Stimulated activated naive CD8-positive, alpha-beta T cell treated with anti-CD3 and anti-CD28 coated beads, Interleukin-15, Interleukin-2, amounts not matched to agents 100 ng/mL and 50 ng/mL, for 24 hours (primary cell): ENCODE measurements at regions not wholly inside any gene's neighbourhood (a gene's known extent, or its start where the extent isn't known, plus 50 kb on each side); places are given as distances from the start of the nearest gene placed in this dataset.
"Not testable (repeated sequence)": the region's sequence is repeated elsewhere in the genome, so short reads cannot be mapped to it uniquely, and the experiment has no call there.

Source experiments
- H3K27ac Mint-ChIP-seq: one replicate; pipeline ENCODE4 v1.8.0; 2021; ENCODE audit warnings: mild to moderate bottlenecking, mixed read lengths
- H3K27me3 Mint-ChIP-seq: one replicate; pipeline ENCODE4 v1.8.0; 2021; ENCODE audit warnings: mixed read lengths
- H3K36me3 Mint-ChIP-seq: one replicate; pipeline ENCODE4 v1.8.0; 2021; ENCODE audit warnings: low read depth, mixed read lengths
- H3K4me1 Mint-ChIP-seq: one replicate; pipeline ENCODE4 v1.8.0; 2021; ENCODE audit warnings: low read depth, mixed read lengths
- H3K4me3 Mint-ChIP-seq: one replicate; pipeline ENCODE4 v1.8.0; 2021; ENCODE audit warnings: mild to moderate bottlenecking, mixed read lengths
- H3K9me3 Mint-ChIP-seq: one replicate; pipeline ENCODE4 v1.8.0; 2021; ENCODE audit warnings: mixed read lengths

DNA sequence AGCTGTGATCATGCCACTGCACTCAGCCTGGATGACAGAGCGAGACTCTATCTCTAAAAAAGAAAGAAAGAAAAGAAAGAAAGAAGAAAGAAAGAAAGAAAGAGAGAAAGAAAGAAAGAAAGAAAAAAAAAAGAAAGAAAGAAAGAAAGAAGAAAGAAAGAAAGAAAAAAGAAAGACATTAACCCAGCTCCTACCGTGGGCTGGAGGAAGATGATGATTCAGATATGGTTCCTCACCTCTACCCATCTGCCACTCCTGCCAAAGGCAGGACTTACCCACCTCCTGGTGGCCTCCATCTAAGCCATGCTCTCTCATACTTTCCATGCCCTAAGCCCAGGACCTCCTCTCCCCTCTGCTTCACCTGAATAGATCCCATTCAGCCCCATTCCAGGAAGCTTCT, 93.3 kb upstream of the LHX1 start:
- Mint-ChIP-seq H3K4me3 (no peak overlapping the region), H3K36me3 (no peaks in the 10 kb centered on the region), H3K4me1 (peaks cover 19% of the 10 kb centered on the region), H3K9me3 (peaks cover 7% of the 10 kb centered on the region), H3K27ac (peak overlapping the region; percentile 60), H3K27me3 (peaks cover 34% of the 10 kb centered on the region)

- Mint-ChIP-seq H3K27ac (no peak overlapping the region), H3K27me3 (peaks cover 34% of the 10 kb centered on the region), H3K4me1 (peaks cover 24% of the 10 kb centered on the region)
Observed at GRCh38 chr17:36844601-36845000, 92.7 kb upstream of the LHX1 start.

DNA sequence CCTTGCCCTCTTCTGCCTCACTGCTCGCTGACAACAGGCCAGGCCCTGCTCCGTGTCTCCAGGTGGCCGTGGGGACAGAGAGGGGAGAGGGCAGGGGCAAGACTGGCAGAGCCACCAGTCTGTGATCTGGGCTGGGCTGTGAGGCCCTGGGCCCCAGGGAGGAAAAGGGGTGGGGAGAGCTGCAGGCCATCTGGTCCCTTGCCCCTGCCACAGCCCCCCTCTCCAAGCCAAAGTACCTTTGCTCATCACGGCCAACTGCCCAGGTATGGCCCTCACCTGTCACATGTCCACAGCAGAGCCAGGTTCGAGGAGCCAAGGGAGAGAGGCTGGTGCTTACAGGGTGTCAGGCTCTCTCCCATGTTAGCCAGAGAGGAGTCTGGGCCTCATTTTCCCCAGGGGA, 91.4 kb upstream of the LHX1 start:
- no peak overlapping the region for H3K27ac Mint-ChIP-seq
- no peak overlapping the region for H3K4me3 Mint-ChIP-seq
- peaks cover 38% of the 10 kb centered on the region for H3K4me1 Mint-ChIP-seq
- peaks cover 34% of the 10 kb centered on the region for H3K27me3 Mint-ChIP-seq
- peaks cover 4% of the 10 kb centered on the region for H3K9me3 Mint-ChIP-seq
- no peaks in the 10 kb centered on the region for H3K36me3 Mint-ChIP-seq

More at GRCh38 chr17:36844601-36845000, 92.7 kb upstream of the LHX1 start:
- no peaks in the 10 kb centered on the region for H3K36me3 Mint-ChIP-seq
- no peak overlapping the region for H3K4me3 Mint-ChIP-seq
- H3K9me3 Mint-ChIP-seq = peaks cover 7% of the 10 kb centered on the region

GRCh38 chr17:36846410-36847292, 90.6 kb upstream of the LHX1 start:
- no peaks in the 10 kb centered on the region for H3K9me3 Mint-ChIP-seq

GRCh38 chr17:36848008-36848902, 89.0 kb upstream of the LHX1 start:
- Mint-ChIP-seq H3K27ac (no peak overlapping the region), H3K27me3 (peaks cover 29% of the 10 kb centered on the region), H3K4me3 (no peak overlapping the region), H3K9me3 (no peaks in the 10 kb centered on the region), H3K36me3 (no peaks in the 10 kb centered on the region), H3K4me1 (peaks cover 56% of the 10 kb centered on the region)

More at GRCh38 chr17:36846410-36847292, 90.6 kb upstream of the LHX1 start:
- peaks cover 44% of the 10 kb centered on the region for H3K4me1 Mint-ChIP-seq
- H3K36me3 Mint-ChIP-seq = no peaks in the 10 kb centered on the region
- no peak overlapping the region for H3K27ac Mint-ChIP-seq
- H3K27me3 Mint-ChIP-seq = peaks cover 29% of the 10 kb centered on the region
- H3K4me3 Mint-ChIP-seq = no peak overlapping the region

GRCh38 chr17:36849020-36849419, 88.3 kb upstream of the LHX1 start:
- H3K9me3 Mint-ChIP-seq, H3K4me3 Mint-ChIP-seq: not testable (repeated sequence)
- H3K4me1 Mint-ChIP-seq = peaks cover 58% of the 10 kb centered on the region

GRCh38 chr17:36849871-36850348, 87.4 kb upstream of the LHX1 start:
- peaks cover 53% of the 10 kb centered on the region for H3K4me1 Mint-ChIP-seq
- H3K27ac Mint-ChIP-seq = peak overlapping the region; percentile 88
- H3K9me3 Mint-ChIP-seq = no peaks in the 10 kb centered on the region
- H3K27me3 Mint-ChIP-seq = peaks cover 16% of the 10 kb centered on the region
- no peaks in the 10 kb centered on the region for H3K36me3 Mint-ChIP-seq
- peak overlapping the region; percentile 48 for H3K4me3 Mint-ChIP-seq

More at GRCh38 chr17:36849020-36849419, 88.3 kb upstream of the LHX1 start:
- H3K27ac Mint-ChIP-seq, H3K36me3 Mint-ChIP-seq: not testable (repeated sequence)
- H3K27me3 Mint-ChIP-seq = peaks cover 24% of the 10 kb centered on the region

- Mint-ChIP-seq H3K4me3 (peak overlapping the region; percentile 17), H3K36me3 (no peaks in the 10 kb centered on the region), H3K27me3 (peaks cover 10% of the 10 kb centered on the region), H3K9me3 (no peaks in the 10 kb centered on the region), H3K4me1 (peaks cover 48% of the 10 kb centered on the region), H3K27ac (peak overlapping the region; percentile 88)
Observed at GRCh38 chr17:36850790-36851189, 86.5 kb upstream of the LHX1 start.

GRCh38 chr17:36851250-36851649, 86.0 kb upstream of the LHX1 start:
- H3K4me1 Mint-ChIP-seq = peaks cover 48% of the 10 kb centered on the region
- no peak overlapping the region for H3K4me3 Mint-ChIP-seq
- no peak overlapping the region for H3K27ac Mint-ChIP-seq
- no peaks in the 10 kb centered on the region for H3K36me3 Mint-ChIP-seq
- no peaks in the 10 kb centered on the region for H3K9me3 Mint-ChIP-seq
- H3K27me3 Mint-ChIP-seq = peaks cover 8% of the 10 kb centered on the region

DNA sequence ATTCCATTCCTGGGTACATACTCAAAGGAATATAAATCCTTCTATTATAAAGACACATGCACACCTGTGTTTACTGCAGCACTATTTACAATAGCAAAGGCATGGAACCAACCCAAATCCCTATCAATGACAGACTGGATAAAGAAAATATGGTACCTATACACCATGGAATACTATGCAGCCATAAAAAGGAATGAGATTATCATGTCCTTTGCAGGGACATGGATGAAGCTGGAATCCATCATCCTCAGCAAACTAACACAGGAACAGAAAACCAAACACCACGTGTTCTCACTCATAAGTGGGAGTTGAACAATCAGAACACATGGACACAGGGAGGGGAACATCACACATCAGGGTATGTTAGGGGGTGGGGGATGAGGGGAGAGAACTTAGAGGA, 84.8 kb upstream of the LHX1 start:
- not testable (repeated sequence) for H3K4me3 Mint-ChIP-seq, H3K36me3 Mint-ChIP-seq
- H3K27me3 Mint-ChIP-seq = peaks cover 11% of the 10 kb centered on the region

GRCh38 chr17:36854982-36855381, 82.3 kb upstream of the LHX1 start:
- H3K36me3 Mint-ChIP-seq = no peaks in the 10 kb centered on the region
- H3K27ac Mint-ChIP-seq = no peak overlapping the region
- peaks cover 17% of the 10 kb centered on the region for H3K27me3 Mint-ChIP-seq
- H3K4me1 Mint-ChIP-seq = peaks cover 37% of the 10 kb centered on the region
- H3K4me3 Mint-ChIP-seq = no peak overlapping the region
- no peaks in the 10 kb centered on the region for H3K9me3 Mint-ChIP-seq

More for the DNA sequence above, 84.8 kb upstream of the LHX1 start:
- not testable (repeated sequence) for H3K27ac Mint-ChIP-seq, H3K9me3 Mint-ChIP-seq
- peaks cover 48% of the 10 kb centered on the region for H3K4me1 Mint-ChIP-seq

GRCh38 chr17:36855459-36855858, 81.8 kb upstream of the LHX1 start:
- no peak overlapping the region for H3K27ac Mint-ChIP-seq
- no peak overlapping the region for H3K4me3 Mint-ChIP-seq
- H3K9me3 Mint-ChIP-seq = no peaks in the 10 kb centered on the region
- H3K27me3 Mint-ChIP-seq = peaks cover 17% of the 10 kb centered on the region
- H3K36me3 Mint-ChIP-seq = no peaks in the 10 kb centered on the region
- H3K4me1 Mint-ChIP-seq = peaks cover 32% of the 10 kb centered on the region

DNA sequence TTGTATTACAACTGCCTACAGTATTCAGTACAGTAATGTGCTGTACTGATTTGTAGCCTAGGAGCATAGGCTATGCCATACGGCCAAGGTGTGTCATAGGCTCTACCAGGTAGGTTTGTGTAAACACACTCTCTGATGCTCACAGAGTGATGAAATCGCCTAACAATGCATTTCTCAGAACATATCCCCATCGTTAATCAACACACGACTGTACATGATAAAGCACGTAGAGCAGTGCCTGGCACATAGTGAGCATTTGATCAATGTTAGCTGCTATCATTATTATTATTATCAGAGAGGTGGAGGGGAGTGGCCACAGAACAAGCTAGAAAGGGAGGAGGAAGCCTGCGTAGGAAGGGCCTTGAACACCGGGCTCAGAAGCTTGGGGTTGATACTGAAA, 81.1 kb upstream of the LHX1 start:
- no peak overlapping the region for H3K4me3 Mint-ChIP-seq
- H3K36me3 Mint-ChIP-seq = no peaks in the 10 kb centered on the region
- H3K27ac Mint-ChIP-seq = no peak overlapping the region
- peaks cover 17% of the 10 kb centered on the region for H3K27me3 Mint-ChIP-seq
- H3K9me3 Mint-ChIP-seq = no peaks in the 10 kb centered on the region
- H3K4me1 Mint-ChIP-seq = peaks cover 24% of the 10 kb centered on the region

GRCh38 chr17:36856903-36857381, 80.3 kb upstream of the LHX1 start:
- Mint-ChIP-seq H3K27ac (no peak overlapping the region), H3K4me1 (peaks cover 19% of the 10 kb centered on the region), H3K9me3 (no peaks in the 10 kb centered on the region), H3K27me3 (peaks cover 14% of the 10 kb centered on the region), H3K4me3 (no peak overlapping the region), H3K36me3 (no peaks in the 10 kb centered on the region)

DNA sequence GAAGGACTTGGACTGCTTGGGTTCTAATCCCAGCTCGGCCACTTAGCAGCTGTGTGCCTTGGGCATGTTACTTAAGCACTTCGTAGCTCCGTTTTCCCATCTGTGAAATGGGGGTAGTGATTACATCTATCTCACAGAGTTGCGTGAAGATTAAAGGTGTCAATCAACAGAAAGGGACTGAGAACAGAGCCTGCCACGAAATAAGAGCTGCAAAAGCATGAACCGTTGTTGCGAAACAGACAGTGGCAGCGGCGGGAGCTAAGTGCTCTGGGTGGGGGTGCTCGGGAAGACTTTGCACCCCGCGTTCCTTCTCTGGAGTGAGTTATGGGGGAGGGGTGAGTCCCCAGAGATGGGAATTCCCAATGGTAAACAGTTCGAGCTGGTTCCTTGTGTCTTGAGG, 79.6 kb upstream of the LHX1 start:
- H3K36me3 Mint-ChIP-seq = no peaks in the 10 kb centered on the region
- H3K27me3 Mint-ChIP-seq = peaks cover 13% of the 10 kb centered on the region
- no peak overlapping the region for H3K27ac Mint-ChIP-seq

More for the DNA sequence above, 79.6 kb upstream of the LHX1 start:
- peaks cover 13% of the 10 kb centered on the region for H3K4me1 Mint-ChIP-seq
- H3K9me3 Mint-ChIP-seq = no peaks in the 10 kb centered on the region
- H3K4me3 Mint-ChIP-seq = no peak overlapping the region
